Neuron (in vitro differentiated cells): ENCODE measurements at regions not wholly inside any gene's neighbourhood (a gene's known extent, or its start where the extent isn't known, plus 50 kb on each side); places are given as distances from the start of the nearest gene placed in this dataset.

Source experiments
- H2AFZ ChIP-seq: one replicate; pipeline ENCODE4 v1.6.1; 2013; ENCODE audit warnings: low read depth, mild to moderate bottlenecking, inconsistent platforms, low read length, moderate library complexity
- H3K27me3 ChIP-seq: one replicate; pipeline ENCODE4 v1.6.1; 2013; ENCODE audit warnings: low read length; ENCODE audit not compliant: insufficient read depth
- H3K36me3 ChIP-seq: one replicate; pipeline ENCODE4 v1.6.1; 2013; ENCODE audit warnings: low read length; ENCODE audit not compliant: insufficient read depth
- H3K4me1 ChIP-seq: one replicate; pipeline ENCODE4 v1.6.1; 2013; ENCODE audit warnings: low read length; ENCODE audit not compliant: insufficient read depth
- H3K4me3 ChIP-seq: 2 replicates; pipeline ENCODE4 v1.5.1; 2013; ENCODE audit warnings: mild to moderate bottlenecking, low read length, moderate library complexity
- H3K9me3 ChIP-seq: one replicate; pipeline ENCODE4 v1.6.1; 2013; ENCODE audit warnings: low read length

DNA sequence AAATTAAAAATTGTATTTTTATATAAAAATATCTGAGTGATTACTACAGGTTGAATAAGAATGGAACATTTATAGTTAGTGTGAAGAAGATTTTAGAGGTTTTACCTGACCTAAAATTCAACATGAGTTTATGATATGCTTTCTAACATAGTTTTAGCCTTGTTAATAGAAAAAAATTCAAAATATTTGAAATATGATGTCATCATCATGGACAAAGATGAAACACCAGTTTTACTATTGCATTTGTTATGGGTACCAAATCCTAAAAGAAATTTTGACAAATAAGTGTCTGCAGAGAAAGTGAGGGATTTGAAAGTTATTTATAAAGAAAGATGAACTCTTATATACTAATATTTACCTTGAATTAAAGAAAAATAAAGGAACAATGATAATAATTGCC is 479.7 kb downstream of the TBC1D32 start:
- no peaks in the 10 kb centered on the region for H3K27me3 ChIP-seq
- no peak overlapping the region for H3K4me3 ChIP-seq
- no peaks in the 10 kb centered on the region for H3K36me3 ChIP-seq
- no peaks in the 10 kb centered on the region for H3K9me3 ChIP-seq
- H2AFZ ChIP-seq, result no peak overlapping the region
- H3K4me1 ChIP-seq, result no peaks in the 10 kb centered on the region

GRCh38 chr6:120853489-120853888 is 480.8 kb downstream of the TBC1D32 start:
- Histone ChIP-seq H3K36me3 (no peaks in the 10 kb centered on the region), H3K27me3 (no peaks in the 10 kb centered on the region), H3K4me1 (no peaks in the 10 kb centered on the region), H2AFZ (no peak overlapping the region), H3K4me3 (no peak overlapping the region), H3K9me3 (no peaks in the 10 kb centered on the region)

- Histone ChIP-seq H2AFZ (no peak overlapping the region), H3K4me1 (no peaks in the 10 kb centered on the region), H3K9me3 (no peaks in the 10 kb centered on the region), H3K4me3 (no peak overlapping the region), H3K36me3 (no peaks in the 10 kb centered on the region), H3K27me3 (no peaks in the 10 kb centered on the region)
These were observed 481.9 kb downstream of the TBC1D32 start for GRCh38 chr6:120852293-120852849.

DNA sequence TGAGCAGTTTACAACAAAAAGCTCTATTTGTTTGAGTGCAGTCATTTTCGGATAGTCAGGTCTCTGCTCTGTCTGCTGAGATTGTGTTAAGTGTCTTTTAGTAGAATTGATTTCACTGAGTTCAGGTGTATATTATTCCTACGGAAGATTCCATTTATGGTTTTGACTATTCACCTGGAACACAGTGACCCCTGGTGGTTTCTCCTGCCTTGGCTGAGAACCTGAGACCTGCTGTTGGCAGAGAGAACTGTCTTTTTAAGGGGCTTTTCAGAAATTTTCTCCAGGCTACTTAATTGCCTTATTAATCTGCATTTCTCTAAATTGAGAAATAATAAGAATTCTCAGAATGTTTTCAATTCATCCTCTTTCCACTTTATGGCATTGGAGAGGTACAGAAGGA is 508.0 kb downstream of the TBC1D32 start:
- Histone ChIP-seq H3K36me3 (no peaks in the 10 kb centered on the region), H3K9me3 (no peaks in the 10 kb centered on the region), H3K27me3 (no peaks in the 10 kb centered on the region), H3K4me1 (no peaks in the 10 kb centered on the region), H2AFZ (no peak overlapping the region), H3K4me3 (no peak overlapping the region)

- Histone ChIP-seq H3K36me3 (no peaks in the 10 kb centered on the region), H3K4me3 (no peak overlapping the region), H3K9me3 (no peaks in the 10 kb centered on the region), H3K4me1 (no peaks in the 10 kb centered on the region), H2AFZ (no peak overlapping the region), H3K27me3 (no peaks in the 10 kb centered on the region)
These were observed 517.5 kb downstream of the TBC1D32 start for GRCh38 chr6:120816794-120817193.

GRCh38 chr6:120805276-120805675 is 529.0 kb downstream of the TBC1D32 start:
- Histone ChIP-seq H3K36me3 (no peaks in the 10 kb centered on the region), H3K27me3 (no peaks in the 10 kb centered on the region), H3K4me3 (no peak overlapping the region)

DNA sequence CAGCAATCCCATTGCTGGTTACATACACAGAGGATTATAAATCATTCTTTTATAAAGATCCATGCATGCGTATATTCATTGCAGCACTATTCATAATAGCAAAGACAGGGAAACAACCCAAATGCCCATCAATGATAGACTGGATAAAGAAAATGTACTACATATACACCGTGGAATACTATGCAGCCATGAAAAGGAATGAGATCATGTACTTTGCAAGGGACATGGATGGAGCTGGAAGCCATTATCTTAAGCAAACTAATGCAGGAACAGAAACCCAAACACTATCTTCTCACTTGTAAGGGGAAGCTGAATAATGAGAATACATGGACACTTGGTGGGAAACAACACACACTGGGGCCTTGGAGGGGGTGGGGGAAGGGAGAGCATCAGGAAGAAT is 529.7 kb downstream of the TBC1D32 start:
- Histone ChIP-seq H3K9me3 (no peaks in the 10 kb centered on the region), H3K27me3 (no peaks in the 10 kb centered on the region), H3K4me1 (no peaks in the 10 kb centered on the region), H2AFZ (no peak overlapping the region), H3K36me3 (no peaks in the 10 kb centered on the region), H3K4me3 (no peak overlapping the region)

More at GRCh38 chr6:120805276-120805675, 529.0 kb downstream of the TBC1D32 start:
- H3K4me1 ChIP-seq, result no peaks in the 10 kb centered on the region
- H2AFZ ChIP-seq, result no peak overlapping the region
- H3K9me3 ChIP-seq, result no peaks in the 10 kb centered on the region

GRCh38 chr6:120786682-120787081 is 547.6 kb downstream of the TBC1D32 start:
- Histone ChIP-seq H3K4me3 (no peak overlapping the region), H3K27me3 (no peaks in the 10 kb centered on the region), H2AFZ (no peak overlapping the region), H3K9me3 (no peaks in the 10 kb centered on the region), H3K36me3 (no peaks in the 10 kb centered on the region), H3K4me1 (no peaks in the 10 kb centered on the region)

- H3K4me3 ChIP-seq, result no peak overlapping the region
- H3K9me3 ChIP-seq, result no peaks in the 10 kb centered on the region
- no peaks in the 10 kb centered on the region for H3K36me3 ChIP-seq
- H2AFZ ChIP-seq, result no peak overlapping the region
- H3K27me3 ChIP-seq, result no peaks in the 10 kb centered on the region
- H3K4me1 ChIP-seq, result no peaks in the 10 kb centered on the region
These were observed 548.0 kb downstream of the TBC1D32 start for GRCh38 chr6:120786256-120786655.

- no peaks in the 10 kb centered on the region for H3K4me1 ChIP-seq
- H2AFZ ChIP-seq, result no peak overlapping the region
- no peaks in the 10 kb centered on the region for H3K36me3 ChIP-seq
- no peak overlapping the region for H3K4me3 ChIP-seq
- H3K9me3 ChIP-seq, result no peaks in the 10 kb centered on the region
- no peaks in the 10 kb centered on the region for H3K27me3 ChIP-seq
These were observed 548.7 kb downstream of the TBC1D32 start for GRCh38 chr6:120785459-120786086.

DNA sequence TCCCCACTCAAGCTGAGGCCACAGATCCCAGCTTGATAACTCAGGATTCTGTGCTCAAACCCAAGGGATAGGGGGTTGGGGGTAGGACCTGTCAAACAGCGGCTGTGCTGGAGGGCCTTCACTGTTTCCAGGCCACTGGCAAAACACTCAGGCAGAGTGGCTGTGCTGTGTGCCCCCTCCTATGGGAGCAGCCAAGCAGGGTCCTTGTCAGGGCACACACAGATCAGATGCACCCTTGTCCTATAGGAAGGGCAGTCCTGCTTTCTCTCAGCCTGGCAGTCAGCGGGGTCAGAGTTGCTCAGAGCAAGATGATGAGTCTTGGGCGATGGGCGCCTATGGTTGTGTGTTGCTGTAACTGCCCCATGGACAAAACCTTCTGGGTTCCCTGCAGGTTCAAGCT is 554.8 kb downstream of the TBC1D32 start:
- Histone ChIP-seq H3K4me1 (no peaks in the 10 kb centered on the region), H3K27me3 (no peaks in the 10 kb centered on the region), H3K4me3 (no peak overlapping the region), H3K36me3 (no peaks in the 10 kb centered on the region), H2AFZ (no peak overlapping the region), H3K9me3 (no peaks in the 10 kb centered on the region)

- H3K27me3 ChIP-seq, result no peaks in the 10 kb centered on the region
- H2AFZ ChIP-seq, result no peak overlapping the region
- H3K4me1 ChIP-seq, result no peaks in the 10 kb centered on the region
- H3K36me3 ChIP-seq, result no peaks in the 10 kb centered on the region
- no peak overlapping the region for H3K4me3 ChIP-seq
- H3K9me3 ChIP-seq, result no peaks in the 10 kb centered on the region
These were observed 558.6 kb downstream of the TBC1D32 start for GRCh38 chr6:120775698-120776097.

DNA sequence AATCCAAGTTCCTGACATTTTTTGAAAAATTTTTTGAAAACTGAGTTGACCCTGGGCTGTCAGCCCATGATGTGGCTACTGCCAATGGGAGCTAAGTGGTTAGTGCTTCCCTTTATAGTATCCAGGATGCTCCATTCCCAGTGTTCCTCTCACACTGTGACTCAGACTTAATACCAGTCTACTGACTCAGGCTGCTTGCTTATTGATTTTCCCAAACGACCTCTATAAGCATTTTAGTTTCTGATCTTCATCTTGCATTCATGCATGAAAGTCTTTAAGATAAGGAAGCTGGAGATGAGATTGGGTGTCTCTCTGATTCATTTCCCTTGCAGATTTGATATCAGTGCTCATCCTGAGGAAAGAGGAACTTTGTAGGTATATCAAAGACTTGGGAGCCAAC is 560.0 kb downstream of the TBC1D32 start:
- no peak overlapping the region for H2AFZ ChIP-seq
- H3K4me3 ChIP-seq, result no peak overlapping the region
- no peaks in the 10 kb centered on the region for H3K36me3 ChIP-seq
- H3K9me3 ChIP-seq, result no peaks in the 10 kb centered on the region
- H3K4me1 ChIP-seq, result no peaks in the 10 kb centered on the region
- H3K27me3 ChIP-seq, result no peaks in the 10 kb centered on the region

- no peaks in the 10 kb centered on the region for H3K27me3 ChIP-seq
- H3K4me1 ChIP-seq, result no peaks in the 10 kb centered on the region
- H3K36me3 ChIP-seq, result no peaks in the 10 kb centered on the region
- H2AFZ ChIP-seq, result no peak overlapping the region
- no peak overlapping the region for H3K4me3 ChIP-seq
- H3K9me3 ChIP-seq, result no peaks in the 10 kb centered on the region
These were observed 563.3 kb downstream of the TBC1D32 start for GRCh38 chr6:120771019-120771418.
